ENCODE measurements at regions not wholly inside any gene's neighbourhood (a gene's known extent, or its start where the extent isn't known, plus 50 kb on each side); places are given as distances from the start of the nearest gene placed in this dataset.

DNA sequence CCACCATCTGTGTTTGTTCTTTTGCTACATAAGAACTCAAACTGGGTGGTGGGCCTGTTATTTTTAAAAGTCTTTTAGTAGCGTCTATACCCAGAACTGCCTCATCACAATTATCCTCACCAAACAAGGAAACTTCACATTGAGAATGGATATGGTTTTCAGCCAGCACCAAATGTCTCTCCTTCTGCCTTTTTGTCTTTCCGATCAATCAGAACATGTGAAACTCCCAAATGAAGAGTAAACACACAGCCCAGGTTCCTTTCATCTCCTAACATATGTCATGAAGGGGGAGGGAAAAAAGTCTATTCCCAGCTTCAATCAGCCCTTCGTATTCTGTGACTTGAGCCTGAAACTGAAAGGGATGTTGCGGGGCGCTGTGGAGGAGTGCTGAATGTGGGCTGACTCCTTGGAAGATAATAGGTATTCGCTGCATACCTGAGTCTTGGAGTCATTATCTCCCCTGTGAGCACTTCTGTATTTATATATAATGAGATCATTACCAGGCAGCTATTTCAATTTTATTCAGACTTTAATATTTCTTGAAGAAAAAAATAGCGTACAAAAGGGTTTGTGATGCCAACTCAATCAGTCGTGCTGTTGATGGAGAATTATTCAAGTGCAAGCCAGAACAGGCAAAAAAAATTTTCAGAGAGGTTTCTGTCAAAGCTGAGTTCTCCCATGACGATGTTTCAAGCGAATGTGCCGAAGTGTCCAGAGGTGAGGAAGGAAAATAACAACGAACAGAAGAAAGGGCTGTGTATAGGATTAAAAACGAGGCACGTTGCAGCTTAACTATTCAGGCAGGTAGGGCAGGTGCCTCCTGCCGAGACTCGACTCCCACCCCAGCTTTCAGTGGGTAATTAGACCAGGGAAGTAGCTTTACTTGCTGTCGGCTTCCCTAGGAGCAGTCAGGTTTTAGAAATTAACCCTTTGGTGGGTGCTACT is 163.9 kb upstream of the NOCT start:
- POLR2A ChIA-PET (ENCODE audit: unreplicated experiment): no interaction called here
- no peak overlapping the region for H3K4me3 ChIP-seq (ENCODE audit: insufficient read depth, low read depth, low read length)

More for the DNA sequence above, 163.9 kb upstream of the NOCT start:
- DNase-seq: peak; percentile 8
- intact Hi-C loops (cut with micrococcal nuclease) (no loop called here), in situ Hi-C loops (cut with MboI; ENCODE audit: low sequenced_read_pairs) (loop anchor here (25.0 kb wide), 1 partner anchor 639 kb away; no protein-coding TSS in a partner anchor), dilution Hi-C loops (cut with HindIII; ENCODE audit: low sequenced_read_pairs, unreplicated experiment) (no loop called here)
- no peak overlapping the region for H2BK5ac ChIP-seq (ENCODE audit: low read depth, low read length, poor library complexity, severe bottlenecking)
- H2AK9ac ChIP-seq (replicated peaks; ENCODE audit: low read depth, low read length, poor library complexity): no peak overlapping the region
- H2BK120ac ChIP-seq (ENCODE audit: low read depth, low read length): no peak overlapping the region
- H3K4ac ChIP-seq (ENCODE audit: low read depth, low read length): no peak overlapping the region
- no peak overlapping the region for H3K14ac ChIP-seq (replicated peaks; ENCODE audit: low read depth, low read length)
- H4K5ac ChIP-seq (ENCODE audit: low read depth, low read length): no peak overlapping the region
- BruUV-seq (replicated peaks): no TSS peak
- TF ChIP-seq BHLHE40 (IDR thresholded peaks at IDR 0.05; ENCODE audit: low read depth, low read length) (no peak), RFX5 (IDR thresholded peaks at IDR 0.05; ENCODE audit: low read depth, low read length) (no peak), MAZ (IDR thresholded peaks at IDR 0.05; ENCODE audit: borderline replicate concordance, low read depth, low read length) (no peak), SMC3 (IDR thresholded peaks at IDR 0.05; ENCODE audit: low read depth, low read length) (no peak), CHD1 (IDR thresholded peaks at IDR 0.05; ENCODE audit: low read depth, low read length) (no peak), NFE2L2 (IDR thresholded peaks at IDR 0.05; ENCODE audit: low read depth, low read length) (no peak), RCOR1 (IDR thresholded peaks at IDR 0.05; ENCODE audit: insufficient replicate concordance, low read length) (no peak), MXI1 (IDR thresholded peaks at IDR 0.05; ENCODE audit: borderline replicate concordance, low read depth, low read length) (no peak), CEBPB (IDR thresholded peaks at IDR 0.05; ENCODE audit: low read depth, low read length) (no peak), POLR2A (IDR thresholded peaks at IDR 0.05; ENCODE audit: low read depth, low read length) (no peak)
- TF ChIP-seq, protein P1, sequence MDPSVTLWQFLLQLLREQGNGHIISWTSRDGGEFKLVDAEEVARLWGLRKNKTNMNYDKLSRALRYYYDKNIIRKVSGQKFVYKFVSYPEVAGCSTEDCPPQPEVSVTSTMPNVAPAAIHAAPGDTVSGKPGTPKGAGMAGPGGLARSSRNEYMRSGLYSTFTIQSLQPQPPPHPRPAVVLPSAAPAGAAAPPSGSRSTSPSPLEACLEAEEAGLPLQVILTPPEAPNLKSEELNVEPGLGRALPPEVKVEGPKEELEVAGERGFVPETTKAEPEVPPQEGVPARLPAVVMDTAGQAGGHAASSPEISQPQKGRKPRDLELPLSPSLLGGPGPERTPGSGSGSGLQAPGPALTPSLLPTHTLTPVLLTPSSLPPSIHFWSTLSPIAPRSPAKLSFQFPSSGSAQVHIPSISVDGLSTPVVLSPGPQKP (IDR thresholded peaks at IDR 0.05; ENCODE audit: borderline replicate concordance, low read depth, low read length): no peak
- H3K9me1 ChIP-seq (ENCODE audit: insufficient read depth, low read length): no peaks in the 10 kb centered on the region
- no peaks in the 10 kb centered on the region for H4K20me1 ChIP-seq (ENCODE audit: insufficient read depth, low read length)
- no peak overlapping the region for H2AFZ ChIP-seq (replicated peaks; ENCODE audit: low read length, poor library complexity)
- H2BK20ac ChIP-seq (ENCODE audit: low read depth, low read length): no peak overlapping the region
- no peak overlapping the region for H3K23ac ChIP-seq (ENCODE audit: low read depth, low read length)
- H3K4me2 ChIP-seq (ENCODE audit: low read depth, low read length): peak overlapping the region; percentile 80
- ATAC-seq (ENCODE audit: low read depth): peak; percentile 53; the same call in 1 of the 2 replicates
- no peak overlapping the region for H4K8ac ChIP-seq (ENCODE audit: low read depth in 2 of 2, low read length in 2 of 2)
- no peak overlapping the region for H3K27ac ChIP-seq (ENCODE audit: insufficient read depth, low read length)
- H3K27me3 ChIP-seq (ENCODE audit: control insufficient read depth, insufficient read depth, low read length): peaks cover 6% of the 10 kb centered on the region
- peaks cover 3% of the 10 kb centered on the region; the same call in 1 of the 2 replicates for H3K4me1 ChIP-seq (ENCODE audit: control insufficient read depth, insufficient read depth, low read length)
- H2BK15ac ChIP-seq (ENCODE audit: low read depth, low read length): peak overlapping the region; percentile 27; the same call in 1 of the 3 replicates
- no peaks in the 10 kb centered on the region for H3K9me3 ChIP-seq (ENCODE audit: control insufficient read depth, insufficient read depth, low read length)
- H2AK5ac ChIP-seq (ENCODE audit: low read depth, low read length): no peak overlapping the region
- H3K56ac ChIP-seq (ENCODE audit: extremely low read depth, insufficient read depth, low read length): no peak overlapping the region
- H3K36me3 ChIP-seq (ENCODE audit: control insufficient read depth, insufficient read depth, low read length): no peaks in the 10 kb centered on the region
- no peak overlapping the region for H4K91ac ChIP-seq (ENCODE audit: insufficient read depth, low read depth, low read length)
- no peak overlapping the region for H3K18ac ChIP-seq (ENCODE audit: low read depth, low read length)
- 20% methylated on average over 2 of the region's 17 CpGs; no CpG with 5 or more reads in 1 of the 2 experiments for WGBS, 2 experiments (ENCODE audit: extremely low coverage in 2 of 2, insufficient read length in 1 of 2)
- CTCF ChIA-PET: no interaction called here
- H3K9ac ChIP-seq (ENCODE audit: low read depth, low read length): peak overlapping the region; percentile 40; the same call in 1 of the 2 replicates
- H3K79me1 ChIP-seq (ENCODE audit: low read depth in 1 of 2, low read length in 2 of 2): no peaks in the 10 kb centered on the region
